ENCODE measurements at regions not wholly inside any gene's neighbourhood (a gene's known extent, or its start where the extent isn't known, plus 50 kb on each side); places are given as distances from the start of the nearest gene placed in this dataset.

DNA sequence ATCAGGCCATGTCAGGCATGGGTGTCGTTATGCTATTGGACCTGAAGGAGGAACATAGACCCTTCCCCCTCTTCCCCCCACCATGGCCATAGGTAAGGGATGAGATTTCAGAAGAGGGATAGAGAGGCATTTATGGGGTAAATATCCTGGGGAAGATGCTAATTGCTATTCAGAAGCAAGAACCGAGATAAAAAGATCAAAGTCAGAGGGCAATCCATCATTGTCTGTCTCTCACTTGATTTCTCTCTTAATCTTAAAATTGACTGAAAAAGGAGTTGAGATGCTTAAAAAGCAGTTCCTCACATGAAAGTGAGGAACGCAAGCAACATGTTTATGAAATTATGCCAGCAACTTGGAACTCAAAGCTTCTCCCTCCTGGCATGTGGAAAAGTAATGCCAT, 212.0 kb downstream of the RPAP3 start:
- no peak for TF ChIP-seq EZH2 (IDR thresholded peaks at IDR 0.05; ENCODE audit: insufficient read depth, poor library complexity, severe bottlenecking)
- no peak for TF ChIP-seq EZH2phosphoT487 (IDR thresholded peaks at IDR 0.05; ENCODE audit: insufficient read depth, low read depth)
